Adipocyte (in vitro differentiated cells): ENCODE measurements at regions not wholly inside any gene's neighbourhood (a gene's known extent, or its start where the extent isn't known, plus 50 kb on each side); places are given as distances from the start of the nearest gene placed in this dataset.

Experiments
- DNase-seq: peaks from one replicate; pipeline ENCODE4 v3.0.0-alpha.2; 2015; ENCODE audit warnings: low read depth
- H3K27me3 ChIP-seq: replicated peaks from 2 replicates; pipeline ENCODE4 v1.7.0; 2013; ENCODE audit warnings: mild to moderate bottlenecking, low read length, moderate library complexity; ENCODE audit not compliant: control insufficient read depth, insufficient read depth
- H3K36me3 ChIP-seq: 2 replicates; pipeline ENCODE4 v1.7.0; 2013; ENCODE audit warnings: low read length, mild to moderate bottlenecking, moderate library complexity; ENCODE audit not compliant: control insufficient read depth, insufficient read depth, severe bottlenecking
- H3K4me1 ChIP-seq: 2 replicates; pipeline ENCODE4 v1.7.0; 2013; ENCODE audit warnings: mild to moderate bottlenecking, low read length, moderate library complexity; ENCODE audit not compliant: control insufficient read depth, insufficient read depth
- H3K4me3 ChIP-seq: 2 replicates; pipeline ENCODE4 v1.7.0; 2013; ENCODE audit warnings: mild to moderate bottlenecking, low read length, moderate library complexity
- H3K9ac ChIP-seq: 2 replicates; pipeline ENCODE4 v1.7.0; 2013; ENCODE audit warnings: mild to moderate bottlenecking, low read length, moderate library complexity
- H3K9me3 ChIP-seq: 2 replicates; pipeline ENCODE4 v1.7.0; 2013; ENCODE audit warnings: mild to moderate bottlenecking, low read length, moderate library complexity; ENCODE audit not compliant: control insufficient read depth

DNA sequence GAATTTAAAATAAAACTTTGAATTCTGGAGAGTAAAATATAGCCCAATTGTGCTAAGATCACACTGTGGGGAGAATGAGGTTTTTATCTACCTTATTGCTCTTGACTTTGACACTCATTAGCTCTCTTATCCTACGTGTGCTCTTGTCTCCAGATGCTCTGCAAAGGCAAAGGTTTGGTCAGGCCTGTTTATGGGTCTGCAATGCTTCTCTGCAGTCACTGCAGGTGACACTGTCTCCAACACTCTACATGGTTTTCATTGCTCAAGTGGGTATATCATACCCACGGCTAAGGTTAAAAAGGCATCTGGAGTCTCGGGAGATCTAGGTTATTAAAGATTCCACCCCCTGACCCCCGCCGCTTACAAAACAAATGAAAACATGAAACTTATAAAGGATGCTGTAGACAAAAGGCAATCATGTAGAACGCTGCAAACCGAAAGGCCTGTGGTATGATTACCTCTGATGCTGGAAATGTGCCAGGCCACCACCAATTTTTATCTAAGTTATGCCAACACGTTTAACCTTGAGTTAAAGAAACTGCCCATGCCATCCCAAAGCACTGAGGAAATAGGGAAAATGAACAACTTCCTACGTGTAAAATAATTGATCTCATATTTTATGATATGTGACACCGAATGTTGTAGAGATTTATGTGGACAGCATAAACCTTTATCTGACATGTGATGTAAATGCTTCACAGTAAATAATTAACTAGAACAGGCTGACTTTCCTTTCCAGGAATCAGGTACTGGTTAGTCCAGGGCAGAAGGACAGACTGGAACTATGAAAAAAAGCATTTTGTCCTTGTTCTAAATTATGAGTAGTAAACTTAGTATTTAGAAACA lies 238.2 kb upstream of the NOX3 start:
- no peaks in the 10 kb centered on the region for H3K9me3 ChIP-seq
- no peaks in the 10 kb centered on the region for H3K27me3 ChIP-seq
- no peak for DNase-seq
- no peak overlapping the region for H3K4me3 ChIP-seq
- H3K36me3 ChIP-seq, result no peaks in the 10 kb centered on the region
- no peaks in the 10 kb centered on the region for H3K4me1 ChIP-seq
- H3K9ac ChIP-seq, result no peak overlapping the region

DNA sequence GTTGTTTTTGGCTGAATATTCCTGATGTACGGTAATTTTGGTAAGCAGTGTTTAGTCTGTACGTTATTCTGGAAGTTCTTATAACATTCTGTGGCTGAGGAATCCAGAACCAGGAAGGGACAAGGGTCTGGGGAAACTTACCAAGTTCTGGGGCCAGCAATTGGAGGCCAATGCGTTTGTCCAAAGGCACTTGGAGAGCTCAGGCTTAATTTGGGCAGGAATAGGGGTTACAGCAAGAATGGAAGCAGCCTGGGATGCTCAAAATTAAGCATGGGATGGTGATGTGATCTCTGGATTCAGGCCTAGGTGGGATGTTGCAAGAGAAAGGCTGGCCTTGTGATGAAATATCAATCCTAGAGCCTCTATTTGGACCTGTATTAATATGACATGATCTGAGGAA lies 235.2 kb upstream of the NOX3 start:
- Histone ChIP-seq H3K9me3 (no peaks in the 10 kb centered on the region), H3K4me1 (no peaks in the 10 kb centered on the region), H3K36me3 (no peaks in the 10 kb centered on the region), H3K27me3 (no peaks in the 10 kb centered on the region), H3K4me3 (no peak overlapping the region), H3K9ac (no peak overlapping the region)
- DNase-seq, result no peak

DNA sequence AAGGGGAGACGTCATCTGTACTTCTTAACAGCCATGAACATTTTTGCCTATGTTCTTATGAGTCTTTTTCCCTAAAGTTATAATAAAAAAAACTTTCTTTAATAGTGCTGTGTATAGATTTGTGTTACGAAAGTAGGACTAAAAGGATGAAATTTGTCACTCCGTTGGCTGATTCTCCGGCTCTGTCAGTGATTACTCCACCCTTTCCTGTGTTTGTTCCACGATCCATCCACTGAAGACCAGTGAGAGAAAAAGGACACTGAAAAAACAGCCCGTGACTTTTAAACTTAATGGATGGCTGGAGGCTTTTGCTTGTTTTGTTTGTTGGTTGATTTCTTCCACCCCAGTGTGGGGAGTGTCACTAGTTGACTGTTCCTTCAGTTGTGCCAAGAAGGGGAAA lies 232.0 kb upstream of the NOX3 start:
- no peaks in the 10 kb centered on the region for H3K4me1 ChIP-seq
- H3K36me3 ChIP-seq, result no peaks in the 10 kb centered on the region
- no peak overlapping the region for H3K9ac ChIP-seq
- no peak for DNase-seq
- no peaks in the 10 kb centered on the region for H3K27me3 ChIP-seq
- H3K9me3 ChIP-seq, result no peaks in the 10 kb centered on the region
- H3K4me3 ChIP-seq, result no peak overlapping the region

DNA sequence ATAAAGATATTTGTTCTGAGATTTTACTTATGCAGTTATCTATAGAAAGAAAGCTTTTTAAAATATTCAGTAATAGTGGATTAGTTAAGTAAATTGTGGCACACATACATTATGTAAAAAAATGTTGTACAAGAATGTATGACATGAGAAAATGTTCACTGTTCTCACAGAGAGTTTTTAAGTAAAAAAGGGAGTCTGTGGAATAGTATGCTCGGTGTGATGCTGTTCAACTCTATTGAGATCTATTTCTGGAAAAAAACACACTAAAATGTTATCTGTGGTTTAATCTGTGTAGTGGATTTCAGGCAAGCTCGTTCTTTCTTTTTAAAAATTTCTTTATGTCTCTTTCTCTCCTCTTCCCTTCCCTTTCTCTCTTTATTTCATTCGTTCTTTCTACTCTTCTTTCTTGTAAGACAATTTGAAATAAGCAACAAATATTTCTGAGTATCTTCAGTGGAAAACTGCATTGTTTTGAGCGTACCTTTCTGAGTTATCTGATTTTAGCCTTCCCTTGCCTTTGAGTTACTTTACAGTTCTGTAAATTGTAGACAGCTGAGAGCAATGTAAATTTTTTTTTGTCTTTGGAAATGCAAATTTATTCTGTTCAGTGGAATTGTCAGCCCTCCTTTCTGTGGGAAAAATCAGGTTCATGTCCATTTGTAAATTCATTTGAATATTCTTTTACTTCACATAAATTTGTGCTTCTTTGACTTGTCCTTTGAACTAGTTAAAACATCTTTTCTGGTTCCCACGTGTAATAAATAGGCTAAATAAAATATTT lies 229.0 kb upstream of the NOX3 start:
- H3K27me3 ChIP-seq, result no peaks in the 10 kb centered on the region

DNA sequence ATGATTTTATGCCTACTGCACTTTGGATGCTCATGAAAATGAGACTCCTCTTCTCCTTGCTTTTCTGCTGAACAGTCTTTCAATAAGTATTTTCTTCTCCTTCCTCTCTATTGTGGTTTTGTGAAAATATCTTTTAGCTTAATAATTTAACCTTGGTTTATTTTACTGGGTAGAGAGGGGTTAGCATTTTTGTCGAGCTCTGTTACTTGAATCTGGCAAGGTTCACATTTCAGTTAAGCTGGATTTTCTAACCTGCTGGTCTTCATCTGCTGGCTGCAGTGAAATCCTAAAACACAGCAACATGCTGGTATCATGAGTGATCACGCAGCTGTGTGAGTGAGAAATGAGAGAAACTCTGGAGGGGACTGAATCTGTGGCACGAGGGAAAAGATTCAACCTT lies 222.7 kb upstream of the NOX3 start:
- Histone ChIP-seq H3K9ac (no peak overlapping the region), H3K4me1 (no peaks in the 10 kb centered on the region), H3K36me3 (no peaks in the 10 kb centered on the region), H3K9me3 (no peaks in the 10 kb centered on the region), H3K4me3 (no peak overlapping the region), H3K27me3 (no peaks in the 10 kb centered on the region)
- DNase-seq, result peak; percentile 8

More for the DNA sequence above, 229.0 kb upstream of the NOX3 start:
- H3K36me3 ChIP-seq, result no peaks in the 10 kb centered on the region
- no peak overlapping the region for H3K4me3 ChIP-seq
- DNase-seq, result no peak
- no peak overlapping the region for H3K9ac ChIP-seq
- no peaks in the 10 kb centered on the region for H3K4me1 ChIP-seq
- H3K9me3 ChIP-seq, result no peaks in the 10 kb centered on the region

DNA sequence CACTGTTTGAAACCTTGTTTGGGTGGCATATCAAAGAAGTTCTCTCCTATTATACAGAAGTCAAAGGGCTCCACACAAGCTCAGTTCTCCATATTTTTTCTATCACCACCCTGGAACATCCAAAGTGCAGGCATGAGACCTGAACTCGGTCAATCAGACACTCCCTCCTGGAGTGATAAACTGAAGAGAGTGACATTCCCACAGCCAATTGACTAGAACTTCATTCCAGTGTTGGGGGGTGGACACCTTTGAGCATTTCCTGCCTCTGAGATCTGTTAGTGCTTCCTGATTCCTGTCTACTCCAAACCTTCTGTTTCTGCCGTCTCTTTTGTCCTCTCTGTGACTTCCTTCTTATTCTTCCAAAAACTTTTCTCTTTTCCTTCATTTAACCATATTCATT lies 220.7 kb upstream of the NOX3 start:
- Histone ChIP-seq H3K27me3 (no peaks in the 10 kb centered on the region), H3K9ac (no peak overlapping the region), H3K36me3 (no peaks in the 10 kb centered on the region), H3K4me1 (no peaks in the 10 kb centered on the region), H3K4me3 (no peak overlapping the region), H3K9me3 (peaks cover 4% of the 10 kb centered on the region)
- no peak for DNase-seq

DNA sequence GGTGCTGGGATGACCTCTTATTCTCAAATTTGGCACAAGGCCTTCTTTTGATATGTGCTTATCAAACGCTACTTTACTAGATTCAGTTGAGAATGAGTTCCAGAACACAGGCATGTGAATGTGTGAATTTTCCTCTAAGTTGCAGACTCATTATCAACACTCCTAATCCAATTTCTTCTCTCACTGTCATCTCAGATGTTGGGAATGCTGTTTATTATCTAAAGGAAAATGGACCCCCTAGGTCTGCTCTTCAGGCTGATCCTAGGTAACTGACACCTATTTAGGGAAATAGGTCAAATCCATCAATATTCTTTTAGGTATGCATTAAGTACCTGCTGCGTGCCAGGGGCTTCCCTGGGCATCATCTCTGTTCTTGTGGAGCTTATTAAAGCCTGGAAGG lies 215.0 kb upstream of the NOX3 start:
- Histone ChIP-seq H3K4me3 (no peak overlapping the region), H3K27me3 (no peaks in the 10 kb centered on the region), H3K36me3 (no peaks in the 10 kb centered on the region), H3K9me3 (peaks cover 4% of the 10 kb centered on the region), H3K9ac (no peak overlapping the region), H3K4me1 (no peaks in the 10 kb centered on the region)
- no peak for DNase-seq

DNA sequence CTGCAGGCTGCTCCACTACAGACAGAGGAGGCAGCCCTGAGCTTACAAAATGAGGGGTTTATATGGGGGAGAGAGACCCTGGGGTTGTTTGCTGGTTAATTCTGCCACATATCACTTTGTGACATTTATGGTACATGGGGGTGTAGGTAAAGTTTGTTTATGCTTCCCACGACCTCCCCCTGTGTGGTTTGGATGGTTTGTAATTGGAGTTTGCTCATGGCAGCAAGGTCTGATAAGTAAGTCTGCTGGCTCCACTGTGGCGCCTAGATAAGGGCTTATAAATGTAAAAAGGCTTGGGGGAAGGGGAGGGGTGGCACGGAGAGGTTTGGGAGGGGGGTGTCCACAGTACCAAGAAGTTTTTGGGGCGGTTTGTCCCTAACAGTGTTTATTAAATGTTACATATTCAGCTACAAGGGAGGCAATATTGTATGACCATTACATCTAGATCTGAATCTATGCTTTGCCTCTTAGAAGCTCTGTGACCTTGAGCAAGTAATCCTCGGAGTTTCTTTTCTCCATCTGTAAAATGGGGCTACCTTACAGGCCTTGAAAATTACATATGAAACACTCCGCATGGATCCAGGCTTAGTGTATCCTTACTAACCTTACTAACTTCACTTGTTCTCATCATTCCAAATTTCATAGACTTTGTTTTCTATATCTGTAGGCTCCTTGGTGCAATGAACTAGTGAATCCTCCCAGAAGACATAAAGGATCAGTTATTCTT lies 204.8 kb upstream of the NOX3 start:
- Histone ChIP-seq H3K9me3 (peaks cover 10% of the 10 kb centered on the region), H3K36me3 (no peaks in the 10 kb centered on the region), H3K9ac (no peak overlapping the region), H3K4me3 (no peak overlapping the region), H3K4me1 (no peaks in the 10 kb centered on the region), H3K27me3 (no peaks in the 10 kb centered on the region)
- DNase-seq, result no peak

DNA sequence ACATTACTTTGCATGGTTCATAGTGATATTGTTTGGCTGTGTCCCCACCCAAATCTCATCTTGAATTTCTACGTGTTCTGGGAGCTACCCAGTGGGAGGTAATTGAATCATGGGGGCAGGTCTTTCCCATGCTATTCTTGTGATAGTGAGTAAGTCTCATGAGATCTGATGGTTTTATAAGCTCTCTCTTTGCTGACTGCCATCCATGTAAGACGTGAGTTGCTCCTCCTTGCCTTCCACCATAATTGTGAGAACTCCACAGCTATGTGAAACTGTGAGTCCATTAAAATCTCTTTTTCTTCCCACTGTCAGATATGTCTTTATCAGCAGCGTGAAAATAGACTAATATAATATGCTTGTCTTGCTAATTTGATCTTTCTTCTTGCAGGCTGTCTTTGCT lies 200.4 kb upstream of the NOX3 start:
- Histone ChIP-seq H3K9ac (no peak overlapping the region), H3K36me3 (no peaks in the 10 kb centered on the region), H3K4me3 (no peak overlapping the region), H3K4me1 (no peaks in the 10 kb centered on the region), H3K27me3 (no peaks in the 10 kb centered on the region), H3K9me3 (peaks cover 13% of the 10 kb centered on the region)
- DNase-seq, result no peak

DNA sequence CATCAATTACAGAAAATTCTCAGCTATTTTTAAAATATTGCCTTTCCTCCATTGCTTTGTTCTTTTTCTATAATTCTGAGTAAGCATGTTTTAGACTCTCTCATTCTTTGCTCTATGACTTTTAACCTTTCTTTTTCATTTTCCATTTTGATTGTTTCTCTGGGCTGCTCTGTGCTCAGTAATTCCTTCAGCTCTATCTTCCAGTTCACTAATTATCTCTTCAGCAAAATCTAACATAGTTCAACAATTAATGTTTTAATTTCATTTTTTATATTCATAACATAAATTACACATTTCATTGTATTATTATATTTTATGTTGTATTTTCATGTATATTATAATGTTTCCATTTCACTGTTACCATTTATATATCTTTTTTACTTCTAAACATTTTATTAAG lies 198.8 kb upstream of the NOX3 start:
- peaks cover 13% of the 10 kb centered on the region for H3K9me3 ChIP-seq
- no peak for DNase-seq
- H3K4me3 ChIP-seq, result no peak overlapping the region
- H3K36me3 ChIP-seq, result no peaks in the 10 kb centered on the region
- no peaks in the 10 kb centered on the region for H3K27me3 ChIP-seq
- H3K9ac ChIP-seq, result no peak overlapping the region
- H3K4me1 ChIP-seq, result no peaks in the 10 kb centered on the region

DNA sequence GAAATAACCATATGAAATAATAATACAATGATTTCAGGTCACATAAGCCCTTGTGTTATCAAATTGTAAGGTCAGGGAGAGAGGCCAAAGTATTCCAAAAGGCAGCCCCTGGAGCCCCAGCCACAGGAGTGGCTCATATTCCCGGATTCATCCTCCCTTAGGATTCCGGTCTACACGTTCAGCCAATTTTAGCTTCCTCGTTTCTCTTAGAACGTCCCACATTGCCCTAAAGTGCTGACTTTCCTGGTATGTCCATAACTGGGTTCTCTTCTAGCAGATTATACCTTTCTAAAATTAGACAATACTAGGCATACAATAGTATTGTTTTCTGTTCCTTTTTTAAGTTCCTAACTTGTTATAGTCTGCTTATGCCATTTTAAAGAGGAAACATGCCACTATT lies 192.7 kb upstream of the NOX3 start:
- no peaks in the 10 kb centered on the region for H3K27me3 ChIP-seq
- no peaks in the 10 kb centered on the region for H3K9me3 ChIP-seq
- no peak overlapping the region for H3K9ac ChIP-seq
- no peaks in the 10 kb centered on the region for H3K4me1 ChIP-seq
- no peak overlapping the region for H3K4me3 ChIP-seq
- DNase-seq, result no peak
- no peaks in the 10 kb centered on the region for H3K36me3 ChIP-seq
